ENCODE measurements at regions not wholly inside any gene's neighbourhood (a gene's known extent, or its start where the extent isn't known, plus 50 kb on each side); places are given as distances from the start of the nearest gene placed in this dataset.

GRCh38 chr6:71031912-71032311 is 75.1 kb upstream of the B3GAT2 start:
- no peak for TF ChIP-seq ELK1 (IDR thresholded peaks at IDR 0.05; ENCODE audit: low read depth, low read length)
- TF ChIP-seq CTCF (IDR thresholded peaks at IDR 0.05): no peak
- TF ChIP-seq MAX (IDR thresholded peaks at IDR 0.05): no peak
